ENCODE measurements at regions not wholly inside any gene's neighbourhood (a gene's known extent, or its start where the extent isn't known, plus 50 kb on each side); places are given as distances from the start of the nearest gene placed in this dataset.
A peak's percentile ranks its signal among the peaks of the same experiment; 100 is the strongest.

DNA sequence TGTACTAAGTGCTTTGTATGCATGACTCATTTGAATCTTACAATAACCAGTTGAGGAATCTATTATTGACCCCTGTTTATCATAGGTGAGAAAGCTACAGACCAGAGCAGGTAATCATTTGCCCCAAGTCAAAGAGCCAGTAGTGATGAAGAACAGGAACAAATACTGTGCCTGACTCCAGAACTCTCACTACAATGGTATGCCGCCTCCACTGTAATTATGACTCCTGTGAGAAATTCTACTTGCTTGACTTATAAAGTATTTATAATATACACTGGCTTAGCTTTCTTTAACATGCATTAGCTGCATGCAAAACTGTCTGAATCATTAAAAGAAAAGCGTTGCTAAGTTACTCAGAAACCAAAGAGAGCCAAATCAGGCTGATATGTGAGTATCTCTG lies 92.6 kb downstream of the ZNF281 start (continued):
- TF ChIP-seq, protein P1, sequence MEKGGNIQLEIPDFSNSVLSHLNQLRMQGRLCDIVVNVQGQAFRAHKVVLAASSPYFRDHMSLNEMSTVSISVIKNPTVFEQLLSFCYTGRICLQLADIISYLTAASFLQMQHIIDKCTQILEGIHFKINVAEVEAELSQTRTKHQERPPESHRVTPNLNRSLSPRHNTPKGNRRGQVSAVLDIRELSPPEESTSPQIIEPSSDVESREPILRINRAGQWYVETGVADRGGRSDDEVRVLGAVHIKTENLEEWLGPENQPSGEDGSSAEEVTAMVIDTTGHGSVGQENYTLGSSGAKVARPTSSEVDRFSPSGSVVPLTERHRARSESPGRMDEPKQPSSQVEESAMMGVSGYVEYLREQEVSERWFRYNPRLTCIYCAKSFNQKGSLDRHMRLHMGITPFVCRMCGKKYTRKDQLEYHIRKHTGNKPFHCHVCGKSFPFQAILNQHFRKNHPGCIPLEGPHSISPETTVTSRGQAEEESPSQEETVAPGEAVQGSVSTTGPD (CRISPR knock-in tag; IDR thresholded peaks at IDR 0.05): no peak
- TF ChIP-seq, protein P2, sequence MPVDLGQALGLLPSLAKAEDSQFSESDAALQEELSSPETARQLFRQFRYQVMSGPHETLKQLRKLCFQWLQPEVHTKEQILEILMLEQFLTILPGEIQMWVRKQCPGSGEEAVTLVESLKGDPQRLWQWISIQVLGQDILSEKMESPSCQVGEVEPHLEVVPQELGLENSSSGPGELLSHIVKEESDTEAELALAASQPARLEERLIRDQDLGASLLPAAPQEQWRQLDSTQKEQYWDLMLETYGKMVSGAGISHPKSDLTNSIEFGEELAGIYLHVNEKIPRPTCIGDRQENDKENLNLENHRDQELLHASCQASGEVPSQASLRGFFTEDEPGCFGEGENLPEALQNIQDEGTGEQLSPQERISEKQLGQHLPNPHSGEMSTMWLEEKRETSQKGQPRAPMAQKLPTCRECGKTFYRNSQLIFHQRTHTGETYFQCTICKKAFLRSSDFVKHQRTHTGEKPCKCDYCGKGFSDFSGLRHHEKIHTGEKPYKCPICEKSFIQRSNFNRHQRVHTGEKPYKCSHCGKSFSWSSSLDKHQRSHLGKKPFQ (CRISPR knock-in tag; IDR thresholded peaks at IDR 0.05; ENCODE audit: insufficient replicate concordance): no peak
- no peak for TF ChIP-seq SIN3B (IDR thresholded peaks at IDR 0.05; ENCODE audit: low read length)
- no peak for TF ChIP-seq HDAC6 (IDR thresholded peaks at IDR 0.05; ENCODE audit: low read depth, low read length)

DNA sequence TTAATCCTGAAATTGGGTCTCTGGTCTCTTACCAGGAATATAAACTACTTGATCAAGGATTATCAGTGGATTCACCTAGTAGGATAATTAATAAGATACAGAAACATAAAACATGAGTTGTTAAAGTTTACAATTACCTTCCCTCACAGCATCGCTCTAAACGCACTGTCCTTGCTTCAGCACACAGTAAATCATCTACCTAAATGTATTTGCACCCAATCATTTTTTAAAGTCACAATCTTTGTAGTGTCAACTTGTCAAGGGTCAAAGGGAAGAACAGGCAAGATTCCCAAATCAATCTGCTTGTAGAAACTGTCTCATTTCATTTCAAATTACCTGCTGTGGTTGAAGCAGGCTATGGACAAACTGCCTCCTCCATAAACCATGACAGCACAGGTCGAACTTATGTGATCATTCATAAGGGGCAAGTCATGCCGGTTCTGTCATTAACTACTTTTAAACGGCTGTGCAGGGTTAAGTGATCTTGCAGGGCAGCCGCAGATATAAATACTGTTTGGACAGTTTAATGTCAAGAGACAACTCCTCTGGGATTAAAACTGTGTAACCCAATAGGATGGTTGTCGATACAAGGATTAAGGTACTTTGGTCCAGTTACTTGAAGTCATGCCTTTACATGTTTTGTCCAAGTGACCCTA lies 93.6 kb downstream of the ZNF281 start:
- H3K4me2 ChIP-seq (ENCODE audit: low read depth, low read length): no peak overlapping the region
- DNase-seq (ENCODE audit: low spot score): no peak
- no peaks in the 10 kb centered on the region for H3K9me3 ChIP-seq (ENCODE audit: low read length)
- H3K4me1 ChIP-seq (ENCODE audit: insufficient read depth, low read length): peaks cover 54% of the 10 kb centered on the region
- CTCF ChIA-PET (ENCODE audit: low intra/inter-chr PET ratio, low total read pairs): no interaction called here
- no peak overlapping the region for H3K9ac ChIP-seq (ENCODE audit: insufficient read depth, low read depth, low read length)
- BruUV-seq (replicated peaks): no TSS peak
- H3K36me3 ChIP-seq (replicated peaks in 1 of 2; ENCODE audit: control insufficient read depth in 1 of 2, insufficient read depth in 2 of 2, low read length in 2 of 2): no peaks in the 10 kb centered on the region
- H3K4me3 ChIP-seq (replicated peaks in 1 of 3; ENCODE audit: insufficient read depth in 1 of 3, low read depth in 2 of 3, low read length in 3 of 3): no peak overlapping the region
- H3K27ac ChIP-seq (ENCODE audit: extremely low read length, insufficient read depth, low read length): no peak overlapping the region
- intact Hi-C loops (cut with micrococcal nuclease; ENCODE audit: unreplicated experiment) (loop anchor here (10.0 kb wide), 1 partner anchor 59 kb away; no protein-coding TSS in a partner anchor), in situ Hi-C loops (cut with HindIII; ENCODE audit: extremely low pct_ligation_motif_present, low pct_unique_long_range_greater_than_20kb) (no loop called here)
- WGBS (ENCODE audit: low lambda C conversion rate): 88% methylated on average over 7 of the region's 7 CpGs
- no peaks in the 10 kb centered on the region for H3K27me3 ChIP-seq (ENCODE audit: control insufficient read depth in 1 of 2, insufficient read depth in 2 of 2, low read length in 2 of 2)
- POLR2A ChIA-PET: no interaction called here
- no peaks in the 10 kb centered on the region for H4K20me1 ChIP-seq (ENCODE audit: insufficient read depth, low read length)
- ATAC-seq: no peak
- H3K79me2 ChIP-seq (ENCODE audit: insufficient read depth, low read length): no peaks in the 10 kb centered on the region
- H2AFZ ChIP-seq (ENCODE audit: low read length): peak overlapping the region; percentile 32
- FAIRE-seq: no peak
- TF ChIP-seq, protein P3, sequence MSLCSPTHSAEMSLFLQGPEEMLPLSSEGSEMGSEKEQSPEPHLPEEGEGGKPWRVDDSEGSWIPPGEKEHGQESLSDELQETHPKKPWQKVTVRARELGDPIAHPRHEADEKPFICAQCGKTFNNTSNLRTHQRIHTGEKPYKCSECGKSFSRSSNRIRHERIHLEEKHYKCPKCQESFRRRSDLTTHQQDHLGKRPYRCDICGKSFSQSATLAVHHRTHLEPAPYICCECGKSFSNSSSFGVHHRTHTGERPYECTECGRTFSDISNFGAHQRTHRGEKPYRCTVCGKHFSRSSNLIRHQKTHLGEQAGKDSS (CRISPR knock-in tag; IDR thresholded peaks at IDR 0.05; ENCODE audit: borderline replicate concordance, low read depth): no peak
- TF ChIP-seq, protein P4, sequence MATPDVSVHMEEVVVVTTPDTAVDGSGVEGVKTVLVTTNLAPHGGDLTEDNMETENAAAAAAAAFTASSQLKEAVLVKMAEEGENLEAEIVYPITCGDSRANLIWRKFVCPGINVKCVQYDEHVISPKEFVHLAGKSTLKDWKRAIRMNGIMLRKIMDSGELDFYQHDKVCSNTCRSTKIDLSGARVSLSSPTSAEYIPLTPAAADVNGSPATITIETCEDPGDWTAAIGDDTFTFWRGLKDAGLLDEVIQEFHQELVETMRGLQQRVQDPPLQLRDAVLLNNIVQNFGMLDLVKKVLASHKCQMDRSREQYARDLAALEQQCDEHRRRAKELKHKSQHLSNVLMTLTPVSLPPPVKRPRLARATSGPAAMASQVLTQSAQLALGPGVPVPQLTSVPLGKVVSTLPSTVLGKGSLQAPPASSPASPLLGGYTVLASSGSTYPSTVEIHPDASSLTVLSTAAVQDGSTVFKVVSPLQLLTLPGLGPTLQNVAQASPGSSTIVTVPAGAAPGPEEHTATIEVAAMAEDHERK (CRISPR knock-in tag; IDR thresholded peaks at IDR 0.05; ENCODE audit: low read depth): no peak
- TF ChIP-seq, protein P5, sequence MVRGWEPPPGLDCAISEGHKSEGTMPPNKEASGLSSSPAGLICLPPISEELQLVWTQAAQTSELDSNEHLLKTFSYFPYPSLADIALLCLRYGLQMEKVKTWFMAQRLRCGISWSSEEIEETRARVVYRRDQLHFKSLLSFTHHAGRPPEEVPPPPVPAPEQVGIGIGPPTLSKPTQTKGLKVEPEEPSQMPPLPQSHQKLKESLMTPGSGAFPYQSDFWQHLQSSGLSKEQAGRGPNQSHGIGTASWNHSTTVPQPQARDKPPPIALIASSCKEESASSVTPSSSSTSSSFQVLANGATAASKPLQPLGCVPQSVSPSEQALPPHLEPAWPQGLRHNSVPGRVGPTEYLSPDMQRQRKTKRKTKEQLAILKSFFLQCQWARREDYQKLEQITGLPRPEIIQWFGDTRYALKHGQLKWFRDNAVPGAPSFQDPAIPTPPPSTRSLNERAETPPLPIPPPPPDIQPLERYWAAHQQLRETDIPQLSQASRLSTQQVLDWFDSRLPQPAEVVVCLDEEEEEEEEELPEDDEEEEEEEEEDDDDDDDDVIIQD (CRISPR knock-in tag; IDR thresholded peaks at IDR 0.05; ENCODE audit: low read depth): no peak
- TF ChIP-seq FOSL1 (CRISPR knock-in tag; IDR thresholded peaks at IDR 0.05; ENCODE audit: borderline replicate concordance): no peak
- no peak for TF ChIP-seq FOXA3 (CRISPR knock-in tag; IDR thresholded peaks at IDR 0.05)
- TF ChIP-seq, protein P6, sequence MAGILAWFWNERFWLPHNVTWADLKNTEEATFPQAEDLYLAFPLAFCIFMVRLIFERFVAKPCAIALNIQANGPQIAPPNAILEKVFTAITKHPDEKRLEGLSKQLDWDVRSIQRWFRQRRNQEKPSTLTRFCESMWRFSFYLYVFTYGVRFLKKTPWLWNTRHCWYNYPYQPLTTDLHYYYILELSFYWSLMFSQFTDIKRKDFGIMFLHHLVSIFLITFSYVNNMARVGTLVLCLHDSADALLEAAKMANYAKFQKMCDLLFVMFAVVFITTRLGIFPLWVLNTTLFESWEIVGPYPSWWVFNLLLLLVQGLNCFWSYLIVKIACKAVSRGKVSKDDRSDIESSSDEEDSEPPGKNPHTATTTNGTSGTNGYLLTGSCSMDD (CRISPR knock-in tag; IDR thresholded peaks at IDR 0.05): no peak
- no peak for TF ChIP-seq MEF2D (CRISPR knock-in tag; IDR thresholded peaks at IDR 0.05)
- no peak for TF ChIP-seq ATF7 (IDR thresholded peaks at IDR 0.05)
- TF ChIP-seq ATF7 (CRISPR knock-in tag; IDR thresholded peaks at IDR 0.05): no peak
- no peak for TF ChIP-seq SRSF1 (optimal IDR thresholded peaks at IDR 0.05; ENCODE audit: low read depth, low read length)
- no peak for TF ChIP-seq JUND (CRISPR knock-in tag; IDR thresholded peaks at IDR 0.05)

Data from HepG2 (cell line).